ENCODE measurements at regions not wholly inside any gene's neighbourhood (a gene's known extent, or its start where the extent isn't known, plus 50 kb on each side); places are given as distances from the start of the nearest gene placed in this dataset.

DNA sequence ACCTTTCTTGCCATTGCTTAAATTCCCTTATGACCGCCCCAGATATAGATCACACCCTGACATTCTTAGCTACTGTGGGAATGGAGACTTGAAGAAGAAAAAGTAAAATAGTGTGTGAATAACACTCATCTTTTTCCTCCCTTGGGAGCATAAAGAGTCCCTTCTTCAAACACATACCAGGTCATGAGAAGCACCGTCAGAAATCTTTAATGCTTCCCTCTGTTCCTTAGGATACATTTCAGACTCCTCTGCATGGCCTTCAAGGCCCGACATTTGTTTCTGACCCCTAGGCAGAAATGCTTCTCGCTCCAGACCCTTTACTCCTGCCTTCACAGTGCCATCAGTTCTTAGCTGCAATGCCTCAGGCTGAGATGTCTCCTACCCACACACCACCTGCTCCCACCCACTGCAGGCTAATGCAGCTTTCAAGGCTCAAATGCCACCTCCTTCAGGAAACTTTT lies 143.8 kb upstream of the IL12A start (continued):
- TF ChIP-seq, protein P1, sequence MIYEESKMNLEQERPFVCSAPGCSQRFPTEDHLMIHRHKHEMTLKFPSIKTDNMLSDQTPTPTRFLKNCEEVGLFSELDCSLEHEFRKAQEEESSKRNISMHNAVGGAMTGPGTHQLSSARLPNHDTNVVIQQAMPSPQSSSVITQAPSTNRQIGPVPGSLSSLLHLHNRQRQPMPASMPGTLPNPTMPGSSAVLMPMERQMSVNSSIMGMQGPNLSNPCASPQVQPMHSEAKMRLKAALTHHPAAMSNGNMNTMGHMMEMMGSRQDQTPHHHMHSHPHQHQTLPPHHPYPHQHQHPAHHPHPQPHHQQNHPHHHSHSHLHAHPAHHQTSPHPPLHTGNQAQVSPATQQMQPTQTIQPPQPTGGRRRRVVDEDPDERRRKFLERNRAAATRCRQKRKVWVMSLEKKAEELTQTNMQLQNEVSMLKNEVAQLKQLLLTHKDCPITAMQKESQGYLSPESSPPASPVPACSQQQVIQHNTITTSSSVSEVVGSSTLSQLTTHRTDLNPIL (CRISPR knock-in tag; IDR thresholded peaks at IDR 0.05; ENCODE audit: low read depth): no peak

- no peak for ATAC-seq
- no peak for TF ChIP-seq ZNF565 (CRISPR knock-in tag; conservative IDR thresholded peaks at IDR 0.05; ENCODE audit: low read depth)
- no peak for TF ChIP-seq ZNF70 (CRISPR knock-in tag; IDR thresholded peaks at IDR 0.05)
- no peak for TF ChIP-seq ISL1 (CRISPR knock-in tag; IDR thresholded peaks at IDR 0.05)
Measured at GRCh38 chr3:159845737-159846136, 142.9 kb upstream of the IL12A start.

DNA sequence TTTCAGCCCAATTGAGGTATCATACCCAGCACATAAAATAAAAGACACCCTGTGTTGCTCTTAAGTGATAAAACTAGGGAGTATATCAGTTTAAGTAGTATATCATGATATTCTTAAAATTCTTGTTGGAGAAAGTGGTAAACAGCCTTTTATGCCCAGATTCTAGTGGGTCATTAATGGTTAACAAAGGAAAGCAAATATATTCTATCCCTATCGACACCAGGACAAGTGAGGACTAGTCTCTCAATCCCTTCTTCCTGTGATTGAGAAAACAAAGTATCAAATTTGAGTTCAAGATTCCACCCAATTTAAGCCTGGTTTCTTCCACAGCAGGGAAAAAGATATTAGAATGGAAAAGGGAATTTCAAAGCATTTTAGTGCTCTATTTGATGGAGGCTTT lies 142.4 kb upstream of the IL12A start:
- TF ChIP-seq, protein P1 (CRISPR knock-in tag; IDR thresholded peaks at IDR 0.05; ENCODE audit: low read depth): no peak
- no peak for TF ChIP-seq PPARA (CRISPR knock-in tag; IDR thresholded peaks at IDR 0.05; ENCODE audit: borderline replicate concordance)
- TF ChIP-seq ARNTL (CRISPR knock-in tag; IDR thresholded peaks at IDR 0.05; ENCODE audit: borderline replicate concordance, low read depth): no peak
- no peak for TF ChIP-seq TCF4 (CRISPR knock-in tag; IDR thresholded peaks at IDR 0.05; ENCODE audit: borderline replicate concordance)
- TF ChIP-seq ESRRG (CRISPR knock-in tag; IDR thresholded peaks at IDR 0.05): no peak
- no peak for TF ChIP-seq ZFP30 (CRISPR knock-in tag; IDR thresholded peaks at IDR 0.05)
- TF ChIP-seq ZNF8 (CRISPR knock-in tag; IDR thresholded peaks at IDR 0.05): no peak
- TF ChIP-seq, protein P2, sequence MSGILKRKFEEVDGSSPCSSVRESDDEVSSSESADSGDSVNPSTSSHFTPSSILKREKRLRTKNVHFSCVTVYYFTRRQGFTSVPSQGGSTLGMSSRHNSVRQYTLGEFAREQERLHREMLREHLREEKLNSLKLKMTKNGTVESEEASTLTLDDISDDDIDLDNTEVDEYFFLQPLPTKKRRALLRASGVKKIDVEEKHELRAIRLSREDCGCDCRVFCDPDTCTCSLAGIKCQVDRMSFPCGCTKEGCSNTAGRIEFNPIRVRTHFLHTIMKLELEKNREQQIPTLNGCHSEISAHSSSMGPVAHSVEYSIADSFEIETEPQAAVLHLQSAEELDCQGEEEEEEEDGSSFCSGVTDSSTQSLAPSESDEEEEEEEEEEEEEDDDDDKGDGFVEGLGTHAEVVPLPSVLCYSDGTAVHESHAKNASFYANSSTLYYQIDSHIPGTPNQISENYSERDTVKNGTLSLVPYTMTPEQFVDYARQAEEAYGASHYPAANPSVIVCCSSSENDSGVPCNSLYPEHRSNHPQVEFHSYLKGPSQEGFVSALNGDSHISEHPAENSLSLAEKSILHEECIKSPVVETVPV (CRISPR knock-in tag; IDR thresholded peaks at IDR 0.05): no peak
- no peak for TF ChIP-seq OSR1 (CRISPR knock-in tag; IDR thresholded peaks at IDR 0.05)
- no peak for TF ChIP-seq ZC3H10 (CRISPR knock-in tag; IDR thresholded peaks at IDR 0.05)
- no peak for TF ChIP-seq ZNF70 (CRISPR knock-in tag; IDR thresholded peaks at IDR 0.05)
- TF ChIP-seq TSHZ2 (CRISPR knock-in tag; IDR thresholded peaks at IDR 0.05): no peak
- no peak for TF ChIP-seq ZNF565 (CRISPR knock-in tag; conservative IDR thresholded peaks at IDR 0.05; ENCODE audit: low read depth)
- TF ChIP-seq CSDC2 (CRISPR knock-in tag; IDR thresholded peaks at IDR 0.05): no peak
- TF ChIP-seq TOX (CRISPR knock-in tag; IDR thresholded peaks at IDR 0.05; ENCODE audit: borderline replicate concordance): no peak
- no peak for TF ChIP-seq GLIS3 (CRISPR knock-in tag; IDR thresholded peaks at IDR 0.05)
- no peak for TF ChIP-seq ZFP3 (CRISPR knock-in tag; IDR thresholded peaks at IDR 0.05)
- no peak for TF ChIP-seq ISL1 (CRISPR knock-in tag; IDR thresholded peaks at IDR 0.05)
- no peak for ATAC-seq

- ATAC-seq: no peak
- TF ChIP-seq TCF4 (CRISPR knock-in tag; IDR thresholded peaks at IDR 0.05; ENCODE audit: borderline replicate concordance): no peak
- TF ChIP-seq, protein P3, sequence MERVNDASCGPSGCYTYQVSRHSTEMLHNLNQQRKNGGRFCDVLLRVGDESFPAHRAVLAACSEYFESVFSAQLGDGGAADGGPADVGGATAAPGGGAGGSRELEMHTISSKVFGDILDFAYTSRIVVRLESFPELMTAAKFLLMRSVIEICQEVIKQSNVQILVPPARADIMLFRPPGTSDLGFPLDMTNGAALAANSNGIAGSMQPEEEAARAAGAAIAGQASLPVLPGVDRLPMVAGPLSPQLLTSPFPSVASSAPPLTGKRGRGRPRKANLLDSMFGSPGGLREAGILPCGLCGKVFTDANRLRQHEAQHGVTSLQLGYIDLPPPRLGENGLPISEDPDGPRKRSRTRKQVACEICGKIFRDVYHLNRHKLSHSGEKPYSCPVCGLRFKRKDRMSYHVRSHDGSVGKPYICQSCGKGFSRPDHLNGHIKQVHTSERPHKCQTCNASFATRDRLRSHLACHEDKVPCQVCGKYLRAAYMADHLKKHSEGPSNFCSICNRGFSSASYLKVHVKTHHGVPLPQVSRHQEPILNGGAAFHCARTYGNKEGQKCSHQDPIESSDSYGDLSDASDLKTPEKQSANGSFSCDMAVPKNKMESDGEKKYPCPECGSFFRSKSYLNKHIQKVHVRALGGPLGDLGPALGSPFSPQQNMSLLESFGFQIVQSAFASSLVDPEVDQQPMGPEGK (CRISPR knock-in tag; IDR thresholded peaks at IDR 0.05; ENCODE audit: borderline replicate concordance): no peak
- no peak for TF ChIP-seq RARB (CRISPR knock-in tag; IDR thresholded peaks at IDR 0.05)
- TF ChIP-seq OSR1 (CRISPR knock-in tag; IDR thresholded peaks at IDR 0.05): no peak
- no peak for TF ChIP-seq ZNF565 (CRISPR knock-in tag; conservative IDR thresholded peaks at IDR 0.05; ENCODE audit: low read depth)
- TF ChIP-seq, protein P1 (CRISPR knock-in tag; IDR thresholded peaks at IDR 0.05; ENCODE audit: low read depth): no peak
- TF ChIP-seq, protein P2 (CRISPR knock-in tag; IDR thresholded peaks at IDR 0.05): no peak
- no peak for TF ChIP-seq TOX (CRISPR knock-in tag; IDR thresholded peaks at IDR 0.05; ENCODE audit: borderline replicate concordance)
- TF ChIP-seq BACH2 (CRISPR knock-in tag; IDR thresholded peaks at IDR 0.05; ENCODE audit: borderline replicate concordance): no peak
- no peak for TF ChIP-seq ZNF70 (CRISPR knock-in tag; IDR thresholded peaks at IDR 0.05)
Measured at GRCh38 chr3:159848348-159849118, 140.1 kb upstream of the IL12A start.

Measured in SK-N-SH treated with all-trans-retinoic acid at 6 μM for 48 hours (cell line).